ENCODE measurements at regions not wholly inside any gene's neighbourhood (a gene's known extent, or its start where the extent isn't known, plus 50 kb on each side); places are given as distances from the start of the nearest gene placed in this dataset.

DNA sequence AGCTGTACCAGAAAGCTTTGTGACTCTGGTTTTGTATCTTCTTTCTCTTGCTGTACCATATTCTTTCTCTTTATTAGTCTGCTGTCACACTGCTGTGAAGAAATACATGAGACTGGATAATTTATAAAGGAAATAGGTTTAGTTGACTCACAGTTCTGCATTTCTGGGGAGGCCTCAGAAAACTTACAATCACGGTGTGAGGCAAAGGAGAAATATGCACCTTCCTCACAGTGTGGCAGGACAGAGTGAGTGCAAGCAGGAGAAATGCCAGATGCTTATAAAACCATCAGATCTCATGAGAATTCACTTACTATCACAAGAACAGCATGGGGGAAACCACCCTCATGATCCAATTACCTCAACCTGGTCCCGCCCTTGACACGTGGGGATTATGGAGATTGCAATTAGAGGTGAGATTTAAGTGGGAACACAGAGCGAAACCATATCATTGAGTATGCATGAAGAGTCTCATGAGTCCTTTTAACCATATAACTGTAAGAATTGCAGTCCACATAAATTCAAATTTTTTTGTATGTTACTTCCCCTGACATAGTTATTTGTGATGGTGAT, 67.4 kb upstream of the INPP4B start:
- WGBS = 76% methylated on average over 4 of the region's 4 CpGs
- H3K36me3 ChIP-seq = no peaks in the 10 kb centered on the region
- no peaks in the 10 kb centered on the region for H3K27me3 ChIP-seq
- H3K4me3 ChIP-seq = no peak overlapping the region
- H3K27ac ChIP-seq (replicated peaks in 1 of 4) = peak overlapping the region; percentile 41 to 69 (median 58)
- no peaks in the 10 kb centered on the region for H3K9me3 ChIP-seq
- peaks cover 3 to 53% (median 24%) of the 10 kb centered on the region in 4 donors for H3K4me1 ChIP-seq
- DNase-seq (ENCODE audit: extremely low spot score) = no peak
- TF ChIP-seq POLR2A (IDR thresholded peaks at IDR 0.05; ENCODE audit: low read depth) = no peak
- TF ChIP-seq POLR2AphosphoS5 (IDR thresholded peaks at IDR 0.05) = no peak
- TF ChIP-seq EP300 (IDR thresholded peaks at IDR 0.05) = no peak
- TF ChIP-seq, protein P1, sequence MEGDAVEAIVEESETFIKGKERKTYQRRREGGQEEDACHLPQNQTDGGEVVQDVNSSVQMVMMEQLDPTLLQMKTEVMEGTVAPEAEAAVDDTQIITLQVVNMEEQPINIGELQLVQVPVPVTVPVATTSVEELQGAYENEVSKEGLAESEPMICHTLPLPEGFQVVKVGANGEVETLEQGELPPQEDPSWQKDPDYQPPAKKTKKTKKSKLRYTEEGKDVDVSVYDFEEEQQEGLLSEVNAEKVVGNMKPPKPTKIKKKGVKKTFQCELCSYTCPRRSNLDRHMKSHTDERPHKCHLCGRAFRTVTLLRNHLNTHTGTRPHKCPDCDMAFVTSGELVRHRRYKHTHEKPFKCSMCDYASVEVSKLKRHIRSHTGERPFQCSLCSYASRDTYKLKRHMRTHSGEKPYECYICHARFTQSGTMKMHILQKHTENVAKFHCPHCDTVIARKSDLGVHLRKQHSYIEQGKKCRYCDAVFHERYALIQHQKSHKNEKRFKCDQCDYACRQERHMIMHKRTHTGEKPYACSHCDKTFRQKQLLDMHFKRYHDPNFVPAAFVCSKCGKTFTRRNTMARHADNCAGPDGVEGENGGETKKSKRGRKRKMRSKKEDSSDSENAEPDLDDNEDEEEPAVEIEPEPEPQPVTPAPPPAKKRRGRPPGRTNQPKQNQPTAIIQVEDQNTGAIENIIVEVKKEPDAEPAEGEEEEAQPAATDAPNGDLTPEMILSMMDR (IDR thresholded peaks at IDR 0.05) = no peak
- intact Hi-C loops (cut with DNase I) = no loop called here

DNA sequence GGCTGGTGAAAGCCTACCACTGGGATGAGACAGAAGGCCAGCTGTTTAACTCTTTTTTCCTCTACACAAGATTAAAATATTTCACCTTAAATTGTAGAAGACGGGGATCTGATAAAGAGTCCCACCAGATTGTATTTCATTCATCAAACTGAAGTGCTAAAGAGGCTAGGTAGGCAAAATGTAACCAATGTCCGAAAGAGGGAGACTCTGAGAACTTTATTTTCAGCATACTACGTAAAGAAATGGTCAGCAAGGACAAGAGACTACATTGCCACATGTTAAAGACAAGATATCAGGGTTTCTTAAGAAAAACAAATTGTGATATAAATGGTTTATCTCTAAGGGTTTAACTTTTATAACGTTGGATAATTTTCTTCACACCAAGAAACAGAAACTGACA, 71.6 kb upstream of the INPP4B start:
- peaks cover 0 to 25% (median 8%) of the 10 kb centered on the region in 4 donors for H3K4me1 ChIP-seq
- DNase-seq (ENCODE audit: extremely low spot score) = no peak
- no peak overlapping the region for H3K4me3 ChIP-seq
- H3K27me3 ChIP-seq = no peaks in the 10 kb centered on the region
- TF ChIP-seq, protein P1 (IDR thresholded peaks at IDR 0.05) = no peak
- TF ChIP-seq EP300 (IDR thresholded peaks at IDR 0.05) (no peak), POLR2A (IDR thresholded peaks at IDR 0.05; ENCODE audit: low read depth) (no peak), POLR2AphosphoS5 (IDR thresholded peaks at IDR 0.05) (no peak)
- WGBS = 82% methylated on average over 4 of the region's 4 CpGs
- H3K27ac ChIP-seq (replicated peaks in 1 of 4) = no peak overlapping the region
- intact Hi-C loops (cut with DNase I) = no loop called here
- H3K9me3 ChIP-seq = no peaks in the 10 kb centered on the region
- no peaks in the 10 kb centered on the region for H3K36me3 ChIP-seq

DNA sequence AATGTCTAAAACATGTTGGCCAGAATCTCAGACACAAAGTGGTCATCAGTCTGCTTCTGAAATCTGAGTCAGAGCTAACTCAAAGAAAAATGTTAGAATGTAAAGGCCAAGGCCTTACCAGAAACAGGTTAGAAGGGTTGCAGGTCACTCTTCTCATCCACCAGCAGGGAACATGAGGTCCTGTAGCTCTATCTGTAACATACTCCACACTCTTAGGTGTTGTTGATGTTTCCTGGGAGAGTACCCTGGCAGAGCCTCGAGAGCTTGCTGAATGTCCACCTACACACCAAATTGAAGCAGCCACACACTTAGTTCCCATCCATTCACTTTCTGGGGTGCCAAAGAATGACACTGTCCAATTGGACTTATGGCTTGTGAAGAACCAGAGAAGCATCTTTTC, 76.6 kb upstream of the INPP4B start:
- 86% methylated on average over 1 of the region's 1 CpG for WGBS
- no peaks in the 10 kb centered on the region for H3K36me3 ChIP-seq
- H3K27me3 ChIP-seq = no peaks in the 10 kb centered on the region
- no peak overlapping the region for H3K4me3 ChIP-seq
- H3K4me1 ChIP-seq = peaks cover 0 to 49% (median 32%) of the 10 kb centered on the region in 4 donors
- peak overlapping the region in 1 of 4 donors; percentile 38 for H3K27ac ChIP-seq (replicated peaks in 1 of 4)
- TF ChIP-seq POLR2AphosphoS5 (IDR thresholded peaks at IDR 0.05) = no peak
- no peak for TF ChIP-seq EP300 (IDR thresholded peaks at IDR 0.05)
- TF ChIP-seq POLR2A (IDR thresholded peaks at IDR 0.05; ENCODE audit: low read depth) = no peak
- TF ChIP-seq, protein P1 (IDR thresholded peaks at IDR 0.05) = no peak
- intact Hi-C loops (cut with DNase I) = no loop called here
- no peak for DNase-seq (ENCODE audit: extremely low spot score)
- no peaks in the 10 kb centered on the region for H3K9me3 ChIP-seq

DNA sequence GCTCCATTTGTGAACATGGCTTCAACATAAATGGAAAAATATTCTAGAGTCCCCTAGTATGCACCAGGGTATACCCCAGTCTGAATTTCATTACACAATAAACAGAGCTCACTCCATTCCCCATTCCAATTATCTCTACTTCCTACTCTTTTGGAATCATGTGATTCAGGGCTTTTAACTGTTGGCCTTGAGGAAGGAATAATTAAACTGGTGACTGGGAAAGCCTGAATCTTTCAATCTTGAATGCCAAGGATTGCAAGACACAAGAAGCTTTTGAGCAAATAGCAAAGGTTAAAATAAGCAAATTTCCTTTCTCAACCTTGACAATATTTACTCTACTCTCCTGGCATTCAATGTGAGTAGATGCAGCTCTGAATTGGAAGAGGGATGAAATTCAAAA, 77.5 kb upstream of the INPP4B start:
- intact Hi-C loops (cut with DNase I) = no loop called here
- TF ChIP-seq POLR2AphosphoS5 (IDR thresholded peaks at IDR 0.05) = no peak
- TF ChIP-seq, protein P1 (IDR thresholded peaks at IDR 0.05) = no peak
- no peak for TF ChIP-seq EP300 (IDR thresholded peaks at IDR 0.05)
- TF ChIP-seq POLR2A (IDR thresholded peaks at IDR 0.05; ENCODE audit: low read depth) = no peak
- H3K27ac ChIP-seq (replicated peaks in 1 of 4) = peak overlapping the region; percentile 25 to 38 (median 36)

DNA sequence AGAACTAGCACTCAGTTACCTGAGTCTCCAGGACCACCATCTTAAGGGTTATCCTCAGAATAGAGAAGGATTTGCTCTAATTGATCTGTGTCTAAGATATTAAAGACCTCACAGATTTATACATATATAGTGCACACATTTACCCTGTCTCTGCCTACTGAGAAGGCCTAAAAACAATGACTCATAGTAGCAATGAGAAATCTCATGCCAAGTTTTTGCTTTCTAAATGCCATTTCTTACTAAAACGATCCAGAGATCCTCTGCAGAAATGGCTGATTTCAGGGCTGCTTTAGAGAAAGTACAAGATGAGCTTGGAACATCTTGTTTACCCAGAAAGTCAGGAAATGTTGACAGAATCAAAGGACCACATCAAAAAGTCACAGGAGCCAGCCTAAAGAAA, 79.1 kb upstream of the INPP4B start:
- H3K9me3 ChIP-seq = no peaks in the 10 kb centered on the region
- TF ChIP-seq POLR2A (IDR thresholded peaks at IDR 0.05; ENCODE audit: low read depth) = no peak
- no peak for TF ChIP-seq EP300 (IDR thresholded peaks at IDR 0.05)
- TF ChIP-seq, protein P1 (IDR thresholded peaks at IDR 0.05) = no peak
- no peak for TF ChIP-seq POLR2AphosphoS5 (IDR thresholded peaks at IDR 0.05)
- no peaks in the 10 kb centered on the region for H3K27me3 ChIP-seq
- peaks cover 0 to 45% (median 39%) of the 10 kb centered on the region in 4 donors for H3K4me1 ChIP-seq
- no peaks in the 10 kb centered on the region for H3K36me3 ChIP-seq
- intact Hi-C loops (cut with DNase I) = no loop called here
- peak overlapping the region; percentile 15 to 54 (median 46) for H3K27ac ChIP-seq (replicated peaks in 1 of 4)
- WGBS = 21% methylated on average over 1 of the region's 1 CpG
- no peak overlapping the region for H3K4me3 ChIP-seq
- no peak for DNase-seq (ENCODE audit: extremely low spot score)

More for the DNA sequence above, 77.5 kb upstream of the INPP4B start:
- Histone ChIP-seq H3K4me1 (peaks cover 0 to 54% (median 39%) of the 10 kb centered on the region in 4 donors), H3K4me3 (no peak overlapping the region), H3K27me3 (no peaks in the 10 kb centered on the region), H3K36me3 (no peaks in the 10 kb centered on the region), H3K9me3 (no peaks in the 10 kb centered on the region)
- DNase-seq (ENCODE audit: extremely low spot score) = no peak
